Nephron progenitor cell (in vitro differentiated cells): ENCODE measurements at regions not wholly inside any gene's neighbourhood (a gene's known extent, or its start where the extent isn't known, plus 50 kb on each side); places are given as distances from the start of the nearest gene placed in this dataset.

Experiments
- DNase-seq: peaks from one replicate; pipeline ENCODE4 v3.0.0; 2021
- H3K27ac Mint-ChIP-seq: 2 replicates; pipeline ENCODE4 v1.8.0; 2021; ENCODE audit warnings: mild to moderate bottlenecking, moderate library complexity, mixed read lengths
- H3K27me3 Mint-ChIP-seq: 2 replicates; pipeline ENCODE4 v1.8.0; 2021; ENCODE audit warnings: mild to moderate bottlenecking, low read depth, mixed read lengths; ENCODE audit not compliant: poor library complexity
- H3K36me3 Mint-ChIP-seq: 2 replicates; pipeline ENCODE4 v1.8.0; 2021; ENCODE audit warnings: low read depth, mixed read lengths
- H3K4me1 Mint-ChIP-seq: 2 replicates; pipeline ENCODE4 v1.8.0; 2021; ENCODE audit warnings: mixed read lengths
- H3K4me3 Mint-ChIP-seq: 2 replicates; pipeline ENCODE4 v1.8.0; 2021; ENCODE audit warnings: mild to moderate bottlenecking, moderate library complexity, mixed read lengths
- H3K9me3 Mint-ChIP-seq: 2 replicates; pipeline ENCODE4 v1.8.0; 2021; ENCODE audit warnings: mild to moderate bottlenecking, moderate library complexity, mixed read lengths
- TF ChIP-seq, protein P1 (sequence below): fragments of 200-600 bp; sonication (generic); IDR thresholded peaks from 2 replicates; pipeline ENCODE4 v1.5.0; 2021; ENCODE audit warnings: antibody characterized with exemption

DNA sequence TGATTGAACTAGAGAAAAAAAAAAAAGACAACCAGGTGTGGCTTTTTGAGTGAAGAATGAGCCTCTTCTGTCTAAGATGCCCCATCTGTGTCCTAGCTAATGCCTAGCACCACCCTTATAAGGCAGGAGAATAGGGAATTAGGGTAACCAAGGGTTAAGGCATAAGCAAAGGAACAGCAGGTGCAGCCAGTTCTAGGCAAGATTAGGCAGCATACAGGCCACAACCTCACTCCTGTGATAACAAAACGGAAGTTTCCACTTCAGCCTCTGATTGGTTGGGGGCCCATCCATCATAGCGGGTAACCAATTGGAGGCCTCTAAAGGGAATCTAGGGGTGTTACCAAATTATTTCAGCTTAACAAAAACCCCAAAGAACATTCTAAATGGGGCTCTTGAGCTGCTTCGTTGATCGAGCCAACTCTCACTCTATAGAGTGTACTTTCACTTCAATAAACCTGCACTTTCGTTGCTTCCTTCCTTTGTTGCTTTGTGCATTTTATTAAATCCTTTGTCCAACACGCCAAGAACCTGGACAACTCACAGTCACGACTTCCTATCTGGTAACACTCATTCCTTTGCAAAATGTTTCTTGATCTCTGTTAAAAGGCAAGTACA is 61.9 kb upstream of the TAGAP start:
- no peak overlapping the region for H3K4me3 Mint-ChIP-seq
- no peaks in the 10 kb centered on the region for H3K9me3 Mint-ChIP-seq
- H3K36me3 Mint-ChIP-seq = no peaks in the 10 kb centered on the region
- TF ChIP-seq, protein P1, sequence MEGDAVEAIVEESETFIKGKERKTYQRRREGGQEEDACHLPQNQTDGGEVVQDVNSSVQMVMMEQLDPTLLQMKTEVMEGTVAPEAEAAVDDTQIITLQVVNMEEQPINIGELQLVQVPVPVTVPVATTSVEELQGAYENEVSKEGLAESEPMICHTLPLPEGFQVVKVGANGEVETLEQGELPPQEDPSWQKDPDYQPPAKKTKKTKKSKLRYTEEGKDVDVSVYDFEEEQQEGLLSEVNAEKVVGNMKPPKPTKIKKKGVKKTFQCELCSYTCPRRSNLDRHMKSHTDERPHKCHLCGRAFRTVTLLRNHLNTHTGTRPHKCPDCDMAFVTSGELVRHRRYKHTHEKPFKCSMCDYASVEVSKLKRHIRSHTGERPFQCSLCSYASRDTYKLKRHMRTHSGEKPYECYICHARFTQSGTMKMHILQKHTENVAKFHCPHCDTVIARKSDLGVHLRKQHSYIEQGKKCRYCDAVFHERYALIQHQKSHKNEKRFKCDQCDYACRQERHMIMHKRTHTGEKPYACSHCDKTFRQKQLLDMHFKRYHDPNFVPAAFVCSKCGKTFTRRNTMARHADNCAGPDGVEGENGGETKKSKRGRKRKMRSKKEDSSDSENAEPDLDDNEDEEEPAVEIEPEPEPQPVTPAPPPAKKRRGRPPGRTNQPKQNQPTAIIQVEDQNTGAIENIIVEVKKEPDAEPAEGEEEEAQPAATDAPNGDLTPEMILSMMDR = no peak
- H3K27me3 Mint-ChIP-seq = peaks cover 14% of the 10 kb centered on the region
- DNase-seq = peak; percentile 61
- H3K4me1 Mint-ChIP-seq = peaks cover 18% of the 10 kb centered on the region
- H3K27ac Mint-ChIP-seq = no peak overlapping the region

DNA sequence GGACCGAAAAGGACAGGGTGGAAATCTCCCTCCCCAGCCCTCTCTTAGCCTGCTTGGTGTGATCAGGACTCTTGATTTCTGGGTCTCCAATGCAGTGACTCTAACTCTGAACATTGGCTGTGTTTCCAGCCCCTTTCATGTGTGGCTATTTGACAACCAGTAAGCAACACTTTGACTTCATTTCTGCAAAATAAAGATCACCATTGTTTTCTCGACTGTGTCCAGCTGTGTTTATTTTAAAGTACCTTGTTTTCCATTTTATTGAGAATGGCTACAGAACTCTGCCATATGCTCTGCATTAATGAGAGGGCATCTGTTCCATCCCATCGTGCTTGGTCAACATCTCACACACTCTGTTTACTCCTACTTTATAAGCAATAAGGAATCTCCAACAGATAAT is 60.9 kb upstream of the TAGAP start:
- peaks cover 13% of the 10 kb centered on the region for H3K27me3 Mint-ChIP-seq
- no peak for DNase-seq
- no peak overlapping the region for H3K27ac Mint-ChIP-seq
- H3K36me3 Mint-ChIP-seq = no peaks in the 10 kb centered on the region
- H3K9me3 Mint-ChIP-seq = no peaks in the 10 kb centered on the region
- H3K4me1 Mint-ChIP-seq = peaks cover 28% of the 10 kb centered on the region
- no peak overlapping the region for H3K4me3 Mint-ChIP-seq
- TF ChIP-seq, protein P1 = no peak

DNA sequence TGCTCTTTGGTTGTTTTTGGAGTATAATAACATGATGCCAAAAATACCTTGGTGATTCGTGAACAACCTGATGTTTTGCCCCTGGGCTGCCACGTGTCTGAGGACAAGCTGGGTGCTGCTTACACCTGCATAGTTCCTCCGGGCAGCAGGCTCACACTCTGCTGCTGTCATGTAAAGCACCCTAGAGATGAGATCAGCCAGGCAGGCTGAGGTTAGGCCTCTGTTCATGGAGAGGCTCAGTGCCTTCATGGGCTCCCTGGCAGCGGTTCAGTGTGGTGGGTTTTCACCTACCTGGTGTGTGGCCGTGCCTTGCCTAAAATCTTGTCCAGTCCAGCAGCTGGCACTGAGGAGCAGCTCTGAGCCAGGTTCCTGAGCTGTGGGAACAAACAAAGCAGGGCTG is 60.1 kb upstream of the TAGAP start:
- TF ChIP-seq, protein P1 = no peak
- no peaks in the 10 kb centered on the region for H3K36me3 Mint-ChIP-seq
- H3K27me3 Mint-ChIP-seq = peaks cover 13% of the 10 kb centered on the region
- DNase-seq = no peak
- H3K4me1 Mint-ChIP-seq = peaks cover 36% of the 10 kb centered on the region
- H3K4me3 Mint-ChIP-seq = no peak overlapping the region
- H3K9me3 Mint-ChIP-seq = no peaks in the 10 kb centered on the region
- no peak overlapping the region for H3K27ac Mint-ChIP-seq

DNA sequence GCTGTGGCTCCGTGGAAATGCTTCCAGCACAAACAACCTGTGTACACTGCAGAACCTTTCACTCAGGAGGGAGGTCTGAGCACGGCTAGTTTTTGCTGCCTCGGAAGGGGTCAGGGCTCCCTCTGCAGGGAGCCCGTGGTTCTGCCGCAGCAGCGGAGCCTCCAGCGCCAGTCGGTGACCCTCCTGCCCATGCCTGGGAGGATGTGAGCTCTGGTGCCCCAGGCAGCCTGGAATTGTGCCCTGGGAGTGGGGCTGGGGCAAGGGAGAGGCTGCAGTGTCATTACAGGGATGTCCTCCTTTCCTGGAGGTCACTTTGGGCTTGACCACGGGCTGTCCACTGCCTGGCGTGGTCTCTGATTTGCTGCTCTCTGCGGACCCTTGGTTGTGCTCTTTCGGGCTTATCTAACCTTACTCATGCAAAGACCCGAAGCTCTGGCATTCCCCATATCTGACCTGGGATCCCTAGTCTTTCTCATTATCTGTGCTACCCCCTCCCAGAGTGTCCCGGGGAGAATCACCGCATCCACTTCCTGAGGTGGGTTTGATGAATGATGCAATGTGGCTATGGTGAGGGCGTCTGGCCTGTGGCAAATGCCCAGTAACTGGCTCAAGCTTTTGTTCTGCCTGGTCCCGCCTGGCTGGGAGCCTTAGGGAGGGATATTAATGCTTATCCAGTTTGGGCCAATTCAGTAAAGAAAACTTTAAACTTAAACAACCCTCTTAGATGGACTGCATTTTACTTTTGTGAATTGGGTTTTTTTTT is 59.6 kb upstream of the TAGAP start:
- Mint-ChIP-seq H3K9me3 (no peaks in the 10 kb centered on the region), H3K36me3 (no peaks in the 10 kb centered on the region), H3K4me1 (peaks cover 37% of the 10 kb centered on the region), H3K27me3 (peaks cover 11% of the 10 kb centered on the region), H3K4me3 (no peak overlapping the region), H3K27ac (no peak overlapping the region)
- DNase-seq = peak; percentile 73
- TF ChIP-seq, protein P1 = peak; percentile 93

DNA sequence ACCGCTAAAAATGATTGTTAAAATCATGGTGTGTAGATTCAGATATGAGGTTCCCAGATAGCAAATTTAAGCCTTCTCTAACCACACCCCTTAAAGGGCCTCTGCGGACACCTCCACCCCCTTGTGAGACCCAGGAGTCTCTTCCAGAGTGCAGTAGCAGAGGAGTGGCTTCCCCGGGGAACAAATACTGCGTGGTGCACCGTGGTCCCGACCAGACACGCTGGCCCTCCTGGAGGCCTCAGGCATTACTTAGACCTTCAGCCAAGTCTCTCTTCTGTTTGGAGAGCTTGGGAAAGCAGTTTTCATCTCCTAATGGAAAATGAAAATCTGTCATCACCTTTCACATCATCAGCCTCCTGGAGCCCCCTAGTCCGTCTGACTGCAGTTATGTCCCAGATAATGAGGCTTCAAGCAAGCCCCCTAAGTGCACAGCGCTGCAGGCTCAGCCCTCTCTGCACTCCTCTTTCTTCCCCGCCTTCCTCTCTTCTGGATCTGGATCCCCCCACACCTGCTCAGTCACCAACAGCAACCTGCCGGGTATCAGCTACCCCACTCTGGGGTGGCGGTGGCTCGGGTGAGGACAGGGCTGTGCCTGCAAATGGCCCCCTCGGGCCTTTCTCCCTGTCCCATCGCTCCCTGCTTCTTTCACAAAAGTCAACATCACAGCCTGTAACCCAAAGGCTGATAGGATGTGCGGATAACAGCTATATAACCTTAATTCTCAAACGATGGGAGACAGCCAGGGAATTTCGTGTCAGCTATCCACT is 58.8 kb upstream of the TAGAP start:
- Mint-ChIP-seq H3K27ac (no peak overlapping the region), H3K4me3 (no peak overlapping the region), H3K4me1 (peaks cover 45% of the 10 kb centered on the region), H3K36me3 (no peaks in the 10 kb centered on the region), H3K9me3 (no peaks in the 10 kb centered on the region), H3K27me3 (peaks cover 8% of the 10 kb centered on the region)
- DNase-seq = no peak
- TF ChIP-seq, protein P1 = no peak
